HUES48 (cell line): ENCODE measurements at regions not wholly inside any gene's neighbourhood (a gene's known extent, or its start where the extent isn't known, plus 50 kb on each side); places are given as distances from the start of the nearest gene placed in this dataset.

Experiments
- H3K27ac ChIP-seq: one replicate; pipeline ENCODE4 v1.7.0; 2013; ENCODE audit warnings: low read depth, low read length, inconsistent platforms
- H3K27me3 ChIP-seq: 2 replicates; pipeline ENCODE4 v1.6.1; 2013; ENCODE audit warnings: mild to moderate bottlenecking, low read length; ENCODE audit not compliant: control insufficient read depth, insufficient read depth
- H3K36me3 ChIP-seq: 2 replicates; pipeline ENCODE4 v1.6.1; 2013; ENCODE audit warnings: low read length; ENCODE audit not compliant: control insufficient read depth, insufficient read depth
- H3K4me1 ChIP-seq: 2 replicates; pipeline ENCODE4 v1.6.1; 2013; ENCODE audit warnings: mild to moderate bottlenecking, low read length; ENCODE audit not compliant: control insufficient read depth, insufficient read depth
- H3K4me3 ChIP-seq: 2 replicates; pipeline ENCODE4 v1.5.1; 2013; ENCODE audit warnings: mild to moderate bottlenecking, low read depth, low read length
- H3K9ac ChIP-seq: 2 replicates; pipeline ENCODE4 v1.6.1; 2013; ENCODE audit warnings: mild to moderate bottlenecking, low read depth, low read length, moderate library complexity
- H3K9me3 ChIP-seq: 2 replicates; pipeline ENCODE4 v1.6.1; 2013; ENCODE audit warnings: low read length; ENCODE audit not compliant: control insufficient read depth, insufficient read depth

DNA sequence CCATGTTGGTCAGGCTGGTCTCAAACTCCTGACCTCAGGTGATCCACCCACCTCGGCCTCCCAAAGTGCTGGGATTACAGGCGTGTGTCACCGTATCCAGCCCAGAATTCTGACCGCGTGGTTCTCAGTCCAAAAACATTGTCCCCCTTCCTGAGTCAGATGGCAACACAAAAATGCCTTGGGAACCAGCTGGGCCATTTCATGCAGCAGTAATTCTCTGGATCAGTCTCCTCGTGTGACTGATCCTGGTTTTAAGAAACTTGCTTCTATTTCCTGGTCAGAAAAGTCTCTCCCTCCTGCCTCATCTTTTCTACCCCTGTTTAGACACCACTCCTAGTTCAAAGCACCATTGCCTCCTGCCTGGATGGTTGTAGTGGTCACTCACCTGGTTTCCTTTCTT, 60.9 kb upstream of the USP29 start:
- no peak overlapping the region for H3K27ac ChIP-seq
- H3K4me3 ChIP-seq = no peak overlapping the region; the same call in 1 of the 2 replicates
- H3K4me1 ChIP-seq = no peaks in the 10 kb centered on the region
- peaks cover 83% of the 10 kb centered on the region for H3K9me3 ChIP-seq
- H3K9ac ChIP-seq = no peak overlapping the region
- no peaks in the 10 kb centered on the region for H3K27me3 ChIP-seq
- H3K36me3 ChIP-seq = no peaks in the 10 kb centered on the region

DNA sequence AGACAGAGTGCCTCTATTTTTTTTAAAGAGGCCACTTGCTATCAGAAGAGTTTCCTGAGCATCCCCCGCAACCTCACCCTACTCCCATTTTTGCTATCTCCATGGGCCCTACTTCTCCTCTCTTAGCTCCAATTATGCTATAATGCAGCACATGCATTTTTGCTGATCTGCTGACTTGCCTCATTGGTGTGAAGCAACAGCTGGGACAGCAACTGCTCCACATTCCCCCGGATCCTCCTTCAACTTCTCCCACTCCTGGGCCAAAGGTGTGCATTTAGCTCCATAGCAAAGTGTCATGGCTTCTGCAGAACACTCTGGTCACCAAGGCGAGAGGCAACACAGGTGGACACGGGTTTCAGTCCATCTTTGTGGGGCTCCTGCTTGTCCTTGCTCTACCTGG, 56.7 kb upstream of the USP29 start:
- no peak overlapping the region for H3K27ac ChIP-seq
- no peaks in the 10 kb centered on the region for H3K4me1 ChIP-seq
- peaks cover 74% of the 10 kb centered on the region for H3K9me3 ChIP-seq
- no peak overlapping the region for H3K9ac ChIP-seq
- H3K4me3 ChIP-seq = no peak overlapping the region
- H3K36me3 ChIP-seq = no peaks in the 10 kb centered on the region
- no peaks in the 10 kb centered on the region for H3K27me3 ChIP-seq

DNA sequence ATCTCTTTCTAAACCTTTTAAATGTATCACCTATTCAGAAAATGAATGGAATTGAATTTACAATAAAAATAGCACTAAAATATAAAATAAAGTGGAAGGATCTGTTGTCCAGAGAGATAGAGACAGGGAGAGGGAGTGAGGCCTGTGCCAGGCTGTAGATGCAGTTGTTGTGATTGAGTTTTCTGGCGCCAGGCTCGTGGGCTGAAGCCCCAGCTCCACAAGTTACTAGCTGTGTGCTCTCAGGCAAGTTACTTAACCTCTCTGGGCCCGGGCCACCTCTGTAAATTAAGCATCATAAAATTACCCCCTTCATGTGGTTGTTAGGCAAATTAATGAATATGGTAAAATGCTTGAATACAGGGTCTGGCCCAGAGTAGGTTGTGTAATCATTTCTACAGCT, 52.3 kb upstream of the USP29 start:
- Histone ChIP-seq H3K4me3 (no peak overlapping the region), H3K9me3 (peaks cover 77% of the 10 kb centered on the region), H3K36me3 (no peaks in the 10 kb centered on the region), H3K27me3 (no peaks in the 10 kb centered on the region), H3K4me1 (no peaks in the 10 kb centered on the region), H3K27ac (no peak overlapping the region), H3K9ac (no peak overlapping the region)

DNA sequence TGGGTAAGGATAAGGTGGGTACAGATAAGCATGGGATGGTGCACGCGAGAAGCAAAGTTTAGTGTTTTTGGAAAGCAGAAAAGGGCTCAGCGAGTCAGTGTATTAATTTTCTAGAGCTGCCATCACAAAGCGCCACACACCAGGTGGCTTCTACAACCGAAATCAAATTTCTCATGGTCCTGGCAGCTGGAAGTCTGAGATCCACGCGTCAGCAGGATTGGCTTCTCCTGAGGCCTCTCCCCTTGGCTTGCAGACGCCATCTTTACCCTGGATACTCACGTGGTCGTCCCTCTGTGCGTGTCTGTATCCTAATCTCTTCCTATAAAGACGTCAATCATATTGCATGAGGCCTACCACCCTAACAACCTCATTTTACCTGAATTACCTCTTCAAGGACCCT, 51.5 kb upstream of the USP29 start:
- H3K9ac ChIP-seq = no peak overlapping the region
- H3K4me1 ChIP-seq = no peaks in the 10 kb centered on the region
- no peaks in the 10 kb centered on the region for H3K27me3 ChIP-seq
- H3K36me3 ChIP-seq = no peaks in the 10 kb centered on the region
- H3K9me3 ChIP-seq = peaks cover 73% of the 10 kb centered on the region
- H3K27ac ChIP-seq = no peak overlapping the region
- no peak overlapping the region; the same call in 1 of the 2 replicates for H3K4me3 ChIP-seq

DNA sequence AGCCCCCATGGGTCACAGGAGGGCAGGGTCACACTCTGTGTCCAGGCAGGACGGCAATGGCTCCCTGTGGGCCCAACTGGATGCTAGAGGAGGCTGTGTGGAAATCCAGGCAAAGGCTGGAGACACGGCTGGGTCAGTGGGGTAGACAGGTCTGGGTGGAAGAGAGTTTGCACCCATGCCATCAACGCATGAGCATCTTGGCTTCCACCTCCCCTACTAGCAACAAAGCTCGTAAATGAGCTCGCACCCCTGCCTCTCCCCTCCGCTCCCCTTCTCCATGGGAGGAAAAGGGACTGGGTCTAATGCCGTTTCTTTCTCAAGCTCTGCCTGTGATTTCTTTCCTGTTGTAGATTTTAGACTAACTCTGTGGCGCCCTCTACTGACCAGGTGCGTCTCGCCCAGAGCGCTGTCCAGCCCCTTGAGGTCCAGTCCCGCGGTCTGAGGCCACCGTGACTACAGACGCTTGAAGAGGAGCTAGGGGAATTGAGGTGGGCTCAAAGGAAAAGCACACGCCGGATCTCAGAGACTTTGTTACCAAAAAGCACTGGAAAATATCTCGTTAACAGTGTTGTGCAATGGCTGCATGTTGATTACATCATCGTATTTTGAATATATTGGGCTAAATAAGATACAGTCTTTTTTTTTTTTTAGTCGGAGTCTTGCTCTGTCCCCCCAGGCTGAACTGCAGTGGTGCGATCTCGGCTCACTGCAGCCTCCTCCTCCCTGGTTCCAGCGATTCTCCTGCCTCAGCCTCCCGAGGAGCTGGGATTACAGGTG, 50.7 kb upstream of the USP29 start:
- Histone ChIP-seq H3K4me3 (no peak overlapping the region), H3K9me3 (peaks cover 67% of the 10 kb centered on the region), H3K4me1 (no peaks in the 10 kb centered on the region), H3K9ac (no peak overlapping the region), H3K27me3 (no peaks in the 10 kb centered on the region), H3K36me3 (no peaks in the 10 kb centered on the region), H3K27ac (no peak overlapping the region)
